Skeletal muscle tissue (tissue), 3 donors: ENCODE measurements at regions not wholly inside any gene's neighbourhood (a gene's known extent, or its start where the extent isn't known, plus 50 kb on each side); places are given as distances from the start of the nearest gene placed in this dataset.

Source experiments
- H3K27ac ChIP-seq: one replicate; pipeline ENCODE4 v1.7.0; 2013; ENCODE audit warnings: mild to moderate bottlenecking, low read depth, low read length, inconsistent platforms
- H3K27me3 ChIP-seq, 3 donors: one replicate each; pipeline ENCODE4 v1.7.0; 2013; ENCODE audit warnings: low read length in 3 of 3; ENCODE audit not compliant: control insufficient read depth in 3 of 3, insufficient read depth in 3 of 3
- H3K36me3 ChIP-seq, 3 donors: one replicate each; pipeline ENCODE4 v1.7.0; 2013; ENCODE audit warnings: low read length in 3 of 3; ENCODE audit not compliant: control insufficient read depth in 3 of 3, insufficient read depth in 3 of 3
- H3K4me1 ChIP-seq, 3 donors: one replicate each; pipeline ENCODE4 v1.7.0; 2013; ENCODE audit warnings: low read length in 3 of 3, mild to moderate bottlenecking in 3 of 3; ENCODE audit not compliant: control insufficient read depth in 3 of 3, insufficient read depth in 3 of 3
- H3K4me3 ChIP-seq, 3 donors: one replicate each; pipeline ENCODE4 v1.7.0; 2013; ENCODE audit warnings: low read length in 3 of 3
- H3K9ac ChIP-seq, 3 donors: one replicate each; pipeline ENCODE4 v1.7.0; 2013; ENCODE audit warnings: low read length in 3 of 3, mild to moderate bottlenecking in 3 of 3, moderate library complexity in 2 of 3, low read depth in 1 of 3
- H3K9me3 ChIP-seq, 3 donors: one replicate each; pipeline ENCODE4 v1.7.0; 2013; ENCODE audit warnings: low read length in 3 of 3; ENCODE audit not compliant: control insufficient read depth in 3 of 3
- donor health status: Osteomylitis.

DNA sequence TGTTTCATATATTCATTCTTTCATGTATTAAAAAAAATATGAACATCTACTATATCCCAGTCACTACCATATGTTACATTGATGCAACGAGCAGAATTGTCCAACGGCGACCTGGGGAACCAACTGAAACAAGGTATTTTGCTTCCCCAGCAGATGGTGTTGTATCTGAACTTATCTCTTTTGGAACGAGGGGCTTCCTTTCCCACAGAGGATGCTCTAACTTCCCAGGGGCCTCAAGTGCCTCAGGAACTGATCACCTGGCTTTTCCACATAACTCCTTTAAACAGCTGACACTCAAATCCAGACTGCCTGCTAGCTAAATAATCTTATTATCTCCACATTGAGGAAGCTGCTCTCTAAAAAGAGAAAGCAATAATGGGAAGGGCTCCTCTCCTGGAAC is 259.3 kb downstream of the HTR7 start:
- no peak overlapping the region for H3K4me3 ChIP-seq
- no peak overlapping the region for H3K27ac ChIP-seq
- no peak overlapping the region for H3K9ac ChIP-seq
- H3K9me3 ChIP-seq, result no peaks in the 10 kb centered on the region
- no peaks in the 10 kb centered on the region for H3K27me3 ChIP-seq
- H3K4me1 ChIP-seq, result no peaks in the 10 kb centered on the region
- no peaks in the 10 kb centered on the region for H3K36me3 ChIP-seq

DNA sequence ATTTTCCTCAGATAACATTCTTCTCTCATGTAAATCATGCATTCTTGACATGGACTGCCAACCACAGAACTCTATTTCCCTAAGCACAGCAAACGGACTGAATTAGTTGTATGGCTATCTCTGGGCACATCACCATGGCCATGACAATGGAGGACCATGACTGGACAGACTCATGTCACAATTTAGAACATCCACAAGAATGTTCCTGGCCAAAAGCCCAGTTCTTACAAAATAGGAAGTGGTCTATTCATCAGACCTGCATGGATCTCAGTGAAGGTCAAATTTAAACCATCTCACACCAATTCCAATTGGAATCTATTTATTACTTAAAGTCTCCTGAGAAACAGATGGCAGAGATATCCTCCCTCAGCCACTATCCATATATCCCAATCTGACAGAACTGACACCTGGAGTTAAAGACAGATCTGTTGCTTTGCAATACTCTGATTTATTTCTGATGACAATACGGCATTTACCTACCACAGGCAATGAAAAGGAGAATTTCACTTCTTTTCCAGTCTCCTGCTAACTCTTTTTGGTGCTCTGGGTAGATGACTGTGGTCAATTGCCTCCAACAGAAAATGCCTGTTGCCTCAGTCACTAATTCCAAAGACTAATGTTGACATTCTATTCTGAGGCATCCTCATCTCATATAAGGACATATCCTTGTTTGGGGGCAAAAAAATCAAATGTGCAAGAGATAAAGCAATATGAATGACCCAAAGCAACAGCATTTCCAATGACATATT is 254.8 kb downstream of the HTR7 start:
- Histone ChIP-seq H3K9ac (no peak overlapping the region), H3K36me3 (no peaks in the 10 kb centered on the region)

DNA sequence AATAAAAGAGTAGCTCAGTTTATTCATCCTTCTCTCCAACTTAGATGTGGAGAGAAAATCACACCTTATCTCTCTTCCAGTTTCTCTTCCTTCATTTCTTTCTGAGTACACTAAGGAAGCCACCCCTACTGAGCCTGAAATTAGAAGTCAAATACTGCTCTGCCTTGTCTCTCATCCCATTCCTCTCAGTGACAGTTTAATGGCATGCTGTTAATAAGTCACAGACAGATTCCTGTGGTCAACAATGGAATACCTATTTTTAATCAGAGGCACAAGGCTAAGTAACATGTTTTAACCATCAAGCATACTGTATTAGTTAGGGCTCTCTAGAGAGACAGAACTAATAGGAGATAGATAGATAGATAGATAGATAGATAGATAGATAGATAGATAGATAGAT is 253.2 kb downstream of the HTR7 start:
- Histone ChIP-seq H3K4me3 (no peak overlapping the region), H3K36me3 (no peaks in the 10 kb centered on the region), H3K27me3 (no peaks in the 10 kb centered on the region), H3K27ac (no peak overlapping the region), H3K9ac (no peak overlapping the region), H3K4me1 (no peaks in the 10 kb centered on the region), H3K9me3 (no peaks in the 10 kb centered on the region)

More for the DNA sequence above, 254.8 kb downstream of the HTR7 start:
- Histone ChIP-seq H3K27ac (no peak overlapping the region), H3K4me1 (no peaks in the 10 kb centered on the region), H3K4me3 (no peak overlapping the region), H3K9me3 (no peaks in the 10 kb centered on the region), H3K27me3 (no peaks in the 10 kb centered on the region)

DNA sequence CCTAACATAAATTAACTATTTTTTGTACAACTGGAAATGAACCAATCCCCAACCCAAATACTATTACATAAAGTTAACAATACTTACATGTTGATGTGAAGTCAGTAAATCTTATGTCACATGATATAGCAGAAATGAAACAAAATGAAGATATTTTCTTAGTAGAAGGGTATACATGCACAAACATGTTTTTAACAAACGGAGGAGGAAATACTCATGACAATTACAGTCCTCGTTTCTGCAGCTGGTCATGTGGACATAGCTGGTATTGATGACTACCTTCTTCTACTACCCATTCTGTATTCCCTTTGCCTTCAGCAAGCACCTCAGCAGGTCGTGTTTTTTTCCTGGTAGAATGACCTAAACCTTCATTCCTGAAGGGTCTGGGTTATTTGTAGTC is 252.3 kb downstream of the HTR7 start:
- Histone ChIP-seq H3K4me3 (no peak overlapping the region), H3K27ac (no peak overlapping the region), H3K4me1 (no peaks in the 10 kb centered on the region), H3K9ac (no peak overlapping the region), H3K36me3 (no peaks in the 10 kb centered on the region), H3K9me3 (no peaks in the 10 kb centered on the region), H3K27me3 (no peaks in the 10 kb centered on the region)

DNA sequence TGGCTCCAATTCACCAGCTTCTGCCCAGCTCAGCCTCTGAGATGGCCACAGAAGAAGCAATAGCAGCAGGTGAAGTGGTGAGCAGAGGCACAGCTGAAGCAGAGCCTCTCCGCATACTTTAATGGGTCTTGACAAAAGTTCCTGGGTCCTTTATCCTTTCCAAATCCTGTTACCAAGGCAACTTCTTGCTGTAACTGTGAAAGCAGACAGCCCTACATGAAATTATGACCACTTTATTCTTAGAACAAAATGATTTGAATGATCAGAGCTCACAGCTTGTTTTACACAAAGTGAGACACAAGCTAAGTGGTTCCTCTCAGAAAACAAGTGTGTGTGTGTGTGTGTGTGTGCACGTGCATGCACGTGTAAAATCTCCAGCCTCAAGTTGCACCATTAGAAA is 245.6 kb downstream of the HTR7 start:
- Histone ChIP-seq H3K4me1 (no peaks in the 10 kb centered on the region), H3K9ac (no peak overlapping the region), H3K36me3 (no peaks in the 10 kb centered on the region), H3K9me3 (no peaks in the 10 kb centered on the region), H3K27me3 (no peaks in the 10 kb centered on the region), H3K27ac (no peak overlapping the region), H3K4me3 (no peak overlapping the region)

DNA sequence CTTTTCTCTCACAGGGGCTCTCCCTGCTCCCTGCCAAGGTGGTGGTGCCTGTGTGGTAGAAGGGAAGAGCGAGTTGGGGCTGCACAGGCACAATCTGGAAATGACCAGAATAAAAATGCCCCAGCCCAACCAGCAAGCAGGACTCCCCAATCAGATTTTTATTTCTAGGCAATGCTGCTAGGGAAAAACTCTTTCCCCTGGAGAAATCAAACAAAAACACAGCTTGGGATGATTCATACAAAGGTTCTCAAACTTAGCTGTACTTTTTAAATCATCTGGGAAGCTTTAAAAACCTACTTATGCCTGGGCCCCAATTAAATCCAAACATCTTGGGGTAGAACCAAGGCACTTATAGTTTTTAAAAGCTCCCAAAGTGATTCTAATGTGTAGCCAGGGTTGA is 243.2 kb downstream of the HTR7 start:
- Histone ChIP-seq H3K9me3 (no peaks in the 10 kb centered on the region), H3K36me3 (no peaks in the 10 kb centered on the region), H3K9ac (no peak overlapping the region), H3K4me1 (no peaks in the 10 kb centered on the region), H3K4me3 (no peak overlapping the region), H3K27me3 (no peaks in the 10 kb centered on the region), H3K27ac (no peak overlapping the region)

DNA sequence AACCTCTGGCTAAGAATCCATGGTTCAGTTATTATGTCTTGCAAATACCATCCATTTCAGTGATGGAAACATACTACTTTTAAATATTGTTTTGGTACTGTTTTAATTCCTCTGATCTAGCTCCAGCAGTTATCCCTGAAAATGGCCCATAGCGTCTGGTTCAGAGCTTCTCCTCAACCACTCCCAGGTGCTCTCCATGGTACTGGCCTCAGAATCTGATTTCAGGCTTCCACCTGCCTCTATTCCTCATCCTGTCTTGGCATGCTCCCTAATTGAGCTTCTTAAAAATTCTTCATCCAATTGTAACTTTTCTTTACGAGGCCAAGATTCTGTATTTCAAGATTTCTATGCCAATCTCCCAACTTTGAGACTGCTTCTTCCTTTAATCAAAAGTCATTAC is 236.3 kb downstream of the HTR7 start:
- Histone ChIP-seq H3K36me3 (no peaks in the 10 kb centered on the region), H3K9ac (no peak overlapping the region), H3K27ac (no peak overlapping the region), H3K9me3 (no peaks in the 10 kb centered on the region), H3K27me3 (no peaks in the 10 kb centered on the region), H3K4me1 (no peaks in the 10 kb centered on the region), H3K4me3 (no peak overlapping the region)

DNA sequence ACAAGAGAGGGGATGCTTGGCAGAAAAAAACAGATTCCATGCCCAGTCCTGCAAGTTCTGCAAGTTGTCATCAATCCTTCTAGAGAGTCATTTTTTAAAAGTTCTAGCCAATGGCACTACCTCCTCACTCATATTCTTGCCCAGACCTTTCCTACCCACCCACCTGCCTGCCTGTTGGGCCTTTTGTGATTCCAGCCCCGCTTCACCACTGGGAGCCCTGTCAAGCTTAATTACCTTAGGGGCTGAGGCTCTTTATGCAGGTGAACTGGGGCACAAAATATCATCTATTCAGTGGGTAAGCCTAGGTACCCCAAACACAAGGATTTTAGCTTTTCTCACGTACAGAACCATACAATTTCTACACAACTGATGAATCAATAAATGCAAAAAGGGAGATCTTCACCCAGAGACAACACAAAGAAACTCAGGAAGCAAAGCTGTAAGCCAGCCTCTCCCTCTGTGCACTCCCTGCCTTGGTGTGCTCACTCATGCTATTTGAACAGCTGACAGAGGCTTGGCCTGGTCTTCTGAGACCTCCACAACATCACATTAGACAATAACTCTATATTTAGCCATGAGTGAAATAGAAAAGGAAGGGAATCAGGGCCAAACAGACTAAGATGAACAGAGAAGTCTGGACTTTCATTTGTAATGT is 222.6 kb downstream of the HTR7 start:
- no peaks in the 10 kb centered on the region for H3K27me3 ChIP-seq

DNA sequence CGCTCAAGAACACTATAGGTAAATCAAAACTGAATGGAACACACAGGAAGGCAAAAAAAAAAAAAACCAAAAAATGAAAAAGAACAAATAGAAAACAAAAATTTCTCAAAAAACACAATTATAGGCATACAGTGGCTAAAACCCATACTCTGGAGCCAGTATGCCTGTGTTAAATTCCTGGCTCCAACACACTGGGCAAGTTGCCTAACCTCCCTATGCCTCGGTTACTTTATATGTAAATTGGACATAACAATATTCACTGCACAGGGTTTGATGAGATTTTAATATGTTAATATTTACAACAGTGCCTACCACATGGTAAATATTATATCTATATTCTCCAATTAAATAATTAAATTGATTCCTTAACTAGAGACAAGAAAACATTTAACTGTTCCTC is 217.1 kb downstream of the HTR7 start:
- H3K27ac ChIP-seq, result no peak overlapping the region
- H3K9me3 ChIP-seq, result no peaks in the 10 kb centered on the region
- H3K36me3 ChIP-seq, result no peaks in the 10 kb centered on the region
- no peak overlapping the region for H3K4me3 ChIP-seq
- H3K9ac ChIP-seq, result no peak overlapping the region
- no peaks in the 10 kb centered on the region for H3K27me3 ChIP-seq
- peaks cover 0 to 8% (median 5%) of the 10 kb centered on the region in 3 donors for H3K4me1 ChIP-seq

More for the DNA sequence above, 222.6 kb downstream of the HTR7 start:
- no peak overlapping the region for H3K9ac ChIP-seq
- no peak overlapping the region for H3K4me3 ChIP-seq
- H3K9me3 ChIP-seq, result no peaks in the 10 kb centered on the region
- no peaks in the 10 kb centered on the region for H3K36me3 ChIP-seq
- H3K4me1 ChIP-seq, result no peaks in the 10 kb centered on the region
- no peak overlapping the region for H3K27ac ChIP-seq

DNA sequence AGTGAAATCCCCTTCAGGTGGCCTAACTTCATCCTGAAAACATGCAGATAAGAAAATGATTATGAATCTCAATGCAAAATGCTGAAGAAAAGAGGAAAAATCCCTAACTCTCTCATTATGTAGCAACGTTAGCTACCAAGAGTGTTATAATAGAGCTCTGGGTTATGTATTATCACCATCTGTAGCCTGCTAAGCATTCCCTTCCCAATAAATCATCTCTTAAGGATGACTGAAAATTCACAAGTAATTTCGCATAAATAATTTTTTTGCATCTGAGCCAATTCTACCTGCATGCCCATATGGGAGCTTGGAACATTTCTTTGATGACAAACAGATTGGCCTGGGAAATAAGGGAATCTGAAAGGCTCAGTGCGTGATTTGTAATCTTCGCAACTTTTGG is 216.1 kb downstream of the HTR7 start:
- Histone ChIP-seq H3K9ac (no peak overlapping the region), H3K36me3 (no peaks in the 10 kb centered on the region), H3K9me3 (no peaks in the 10 kb centered on the region), H3K27me3 (no peaks in the 10 kb centered on the region), H3K27ac (peak overlapping the region; percentile 14), H3K4me1 (peaks cover 0 to 8% (median 5%) of the 10 kb centered on the region in 3 donors), H3K4me3 (peak overlapping the region in 1 of 3 donors; percentile 14)
